GM12878 (cell line): ENCODE measurements at regions not wholly inside any gene's neighbourhood (a gene's known extent, or its start where the extent isn't known, plus 50 kb on each side); places are given as distances from the start of the nearest gene placed in this dataset.

Source experiments
- ATAC-seq: fragments of 200-7000 bp; cut with Tn5 transposase; 3 replicates; pipeline ENCODE4 v1.9.1; 2020; ENCODE audit warnings: mild to moderate bottlenecking, moderate library complexity
- BruUV-seq: library from RNA; stranded (reverse); fragments of 400-500 nt; replicated peaks from 2 replicates; lab custom pipeline; 2021; lab: Mats Ljungman, UMichigan
- CTCF ChIA-PET: fragments of 300-600 bp; sonication (Branson Sonifier 250); formaldehyde crosslinking; extraction: SDS; loops from one replicate; lab custom pipeline; 2021; ENCODE audit warnings: inconsistent platforms; lab: Yijun Ruan, JAX
- POLR2A ChIA-PET: fragments of 350-600 bp; formaldehyde crosslinking; extraction: SDS; loops from one replicate; lab custom pipeline; 2021; ENCODE audit warnings: inconsistent platforms; lab: Charles Lee
- RAD21 ChIA-PET: fragments of 300-600 bp; sonication (Branson Sonifier 250); formaldehyde crosslinking; loops from one replicate; lab custom pipeline; 2023; ENCODE audit warnings: antibody characterized with exemption; ENCODE audit not compliant: unreplicated experiment; lab: Charles Lee
- SMC1A ChIA-PET: fragments of 300-600 bp; sonication (Branson Sonifier 250); formaldehyde crosslinking; loops from one replicate; lab custom pipeline; 2023; ENCODE audit not compliant: unreplicated experiment, uncharacterized antibody; lab: Charles Lee
- DNase-seq: peaks from one replicate; pipeline ENCODE4 v3.0.0-alpha.2; 2011; ENCODE audit warnings: low read depth, low spot score
- FAIRE-seq: peaks from 3 replicates; lab custom pipeline; 2011; peaks lifted over from hg19 to GRCh38; lab: Jason Lieb, UNC
- H2AFZ ChIP-seq: 2 replicates; pipeline ENCODE4 v1.6.0; 2011; ENCODE audit warnings: low read depth, low read length, control low read depth; ENCODE audit not compliant: control insufficient read depth
- H3K27ac ChIP-seq: 2 replicates; pipeline ENCODE4 v1.5.1; 2011; ENCODE audit warnings: control low read depth; ENCODE audit not compliant: control insufficient read depth, insufficient read depth
- H3K27me3 ChIP-seq, 2 experiments: replicated peaks in 1 of 2; 2 replicates each; pipeline versions ENCODE4 v1.6.0 to v1.6.1; 2011; ENCODE audit warnings: low read length in 1 of 2; ENCODE audit not compliant: control insufficient read depth in 2 of 2, insufficient read depth in 2 of 2
- H3K36me3 ChIP-seq, 2 experiments: 2 replicates each; pipeline ENCODE4 v1.5.1; 2011; ENCODE audit warnings: low read length in 1 of 2; ENCODE audit not compliant: control insufficient read depth in 2 of 2, insufficient read depth in 2 of 2
- H3K4me1 ChIP-seq: 2 replicates; pipeline ENCODE4 v1.6.1; 2011; ENCODE audit warnings: mild to moderate bottlenecking, low read length, moderate library complexity, mixed read lengths; ENCODE audit not compliant: control insufficient read depth, insufficient read depth
- H3K4me2 ChIP-seq: 2 replicates; pipeline ENCODE4 v1.6.0; 2011; ENCODE audit warnings: control low read depth; ENCODE audit not compliant: control insufficient read depth, insufficient read depth
- H3K4me3 ChIP-seq: fragments of 200-600 bp; sonication (generic); 2 replicates; pipeline ENCODE4 v1.5.1; 2016
- H3K79me2 ChIP-seq: 2 replicates; pipeline ENCODE4 v1.6.0; 2011; ENCODE audit warnings: low read length; ENCODE audit not compliant: control insufficient read depth, insufficient read depth
- H3K9ac ChIP-seq: 2 replicates; pipeline ENCODE4 v1.8.0; 2011; ENCODE audit warnings: low read length, control low read depth, mixed read lengths; ENCODE audit not compliant: control insufficient read depth, insufficient read depth
- H3K9me3 ChIP-seq: replicated peaks from 3 replicates; pipeline ENCODE4 v1.5.1; 2011; ENCODE audit warnings: mild to moderate bottlenecking, low read length; ENCODE audit not compliant: control insufficient read depth, insufficient read depth
- H4K20me1 ChIP-seq: 2 replicates; pipeline ENCODE4 v1.6.0; 2011; ENCODE audit not compliant: control insufficient read depth, insufficient read depth
- ASH2L ChIP-seq: fragments of 300-600, 200-600 bp; sonication (generic); IDR thresholded peaks from 2 replicates; pipeline ENCODE4 v1.6.1; 2017; ENCODE audit warnings: low read depth, mild to moderate bottlenecking, borderline replicate concordance
- HCFC1 ChIP-seq: fragments of 150-350 bp; IDR thresholded peaks from 2 replicates; pipeline ENCODE4 v1.6.1; 2014; ENCODE audit warnings: low read length
- IRF5 ChIP-seq: fragments of 450-650 bp; IDR thresholded peaks from 2 replicates; pipeline ENCODE4 v1.6.1; 2017; ENCODE audit warnings: borderline replicate concordance
- MAX ChIP-seq: IDR thresholded peaks from 2 replicates; pipeline ENCODE4 v1.6.1; 2012; ENCODE audit warnings: low read depth, low read length, improper control_type of control experiment
- NKRF ChIP-seq: fragments of 450-650 bp; conservative IDR thresholded peaks from 2 replicates; pipeline ENCODE4 v1.6.1; 2017; ENCODE audit warnings: mild to moderate bottlenecking, moderate library complexity
- POU2F2 ChIP-seq: IDR thresholded peaks from 3 replicates; pipeline ENCODE4 v1.6.1; 2011; ENCODE audit warnings: low read depth, mild to moderate bottlenecking, low read length, borderline replicate concordance
- SIX5 ChIP-seq: IDR thresholded peaks from 2 replicates; pipeline ENCODE4 v1.6.1; 2011; ENCODE audit warnings: mild to moderate bottlenecking, low read depth, low read length, moderate library complexity; ENCODE audit not compliant: severe bottlenecking
- TCF12 ChIP-seq: IDR thresholded peaks from 2 replicates; pipeline ENCODE4 v1.6.1; 2011; ENCODE audit warnings: low read depth, mild to moderate bottlenecking, low read length
- ZBTB4 ChIP-seq: fragments of 450-650 bp; formaldehyde crosslinking; IDR thresholded peaks from 2 replicates; pipeline ENCODE4 v1.4.0; 2022; ENCODE audit warnings: mild to moderate bottlenecking, moderate library complexity
- ZNF622 ChIP-seq: fragments of 450-650 bp; IDR thresholded peaks from 2 replicates; pipeline ENCODE4 v1.6.1; 2017; ENCODE audit warnings: mild to moderate bottlenecking, inconsistent platforms
- WGBS: methylation state at CpG from one replicate; pipeline ENCODE4 v1.1.6; 2016; ENCODE audit warnings: low lambda C conversion rate; ENCODE audit not compliant: insufficient replicate concordance, insufficient coverage; ENCODE audit errors: missing lambda C conversion rate; 5-methylcytosine and 5-hydroxymethylcytosine counted together
- in situ Hi-C: fragments of 300-500 bp; cut with MboI; formaldehyde crosslinking; loops from 9 replicates; pipeline ENCODE4 v1.14.3; 2018; ENCODE audit warnings: mixed read lengths
- intact Hi-C: fragments of 100-400 bp; cut with micrococcal nuclease; formaldehyde crosslinking; loops from one replicate; pipeline ENCODE4 v1.14.2; 2022; ENCODE audit not compliant: unreplicated experiment

- no peak for TF ChIP-seq ZBTB4 (CRISPR knock-in tag)
- TF ChIP-seq POU2F2: no peak
Observed at GRCh38 chr2:12014088-12014960, 267.9 kb downstream of the LPIN1 start (continued).

GRCh38 chr2:12017499-12018157, 271.2 kb downstream of the LPIN1 start:
- POLR2A ChIA-PET: no interaction called here
- 95% methylated on average over 11 of the region's 11 CpGs for WGBS
- in situ Hi-C loops (no loop called here), intact Hi-C loops (no loop called here)
- CTCF ChIA-PET: interaction anchor here (1.6 kb wide), 1 partner anchor 15 kb away, joined by 3 read pairs; no protein-coding TSS in a partner anchor
- no peak for DNase-seq
- SMC1A ChIA-PET: interaction anchor here (0.8 to 1.2 kb wide), 3 partner anchors 8 to 37 kb away, joined by 3 read pairs; no protein-coding TSS in a partner anchor
- Histone ChIP-seq H4K20me1 (no peaks in the 10 kb centered on the region), H3K9ac (no peak overlapping the region), H2AFZ (no peak overlapping the region), H3K79me2 (no peaks in the 10 kb centered on the region), H3K36me3 (peaks cover 2 to 20% of the 10 kb centered on the region in 2 experiments; a peak in 3 of 4 replicates), H3K4me1 (peaks cover 10% of the 10 kb centered on the region), H3K4me3 (no peak overlapping the region), H3K4me2 (no peak overlapping the region), H3K9me3 (peaks cover 34% of the 10 kb centered on the region), H3K27me3 (no peaks in the 10 kb centered on the region), H3K27ac (no peak overlapping the region)
- FAIRE-seq: no peak
- RAD21 ChIA-PET: no interaction called here
- no peak for ATAC-seq
- no TSS peak for BruUV-seq
- no peak for TF ChIP-seq ZNF622
- TF ChIP-seq SIX5: no peak
- no peak for TF ChIP-seq IRF5
- no peak for TF ChIP-seq ASH2L
- no peak for TF ChIP-seq TCF12
- TF ChIP-seq MAX: no peak
- TF ChIP-seq NKRF: no peak
- no peak for TF ChIP-seq HCFC1
